HG03196 (cell line): ENCODE measurements at regions not wholly inside any gene's neighbourhood (a gene's known extent, or its start where the extent isn't known, plus 50 kb on each side); places are given as distances from the start of the nearest gene placed in this dataset.
A peak's percentile ranks its signal among the peaks of the same experiment; 100 is the strongest.

Experiments used
- ATAC-seq: cut with Tn5 transposase; IDR thresholded peaks from one replicate; pipeline ENCODE4 v1.9.1; 2021; ENCODE audit not compliant: unreplicated experiment

DNA sequence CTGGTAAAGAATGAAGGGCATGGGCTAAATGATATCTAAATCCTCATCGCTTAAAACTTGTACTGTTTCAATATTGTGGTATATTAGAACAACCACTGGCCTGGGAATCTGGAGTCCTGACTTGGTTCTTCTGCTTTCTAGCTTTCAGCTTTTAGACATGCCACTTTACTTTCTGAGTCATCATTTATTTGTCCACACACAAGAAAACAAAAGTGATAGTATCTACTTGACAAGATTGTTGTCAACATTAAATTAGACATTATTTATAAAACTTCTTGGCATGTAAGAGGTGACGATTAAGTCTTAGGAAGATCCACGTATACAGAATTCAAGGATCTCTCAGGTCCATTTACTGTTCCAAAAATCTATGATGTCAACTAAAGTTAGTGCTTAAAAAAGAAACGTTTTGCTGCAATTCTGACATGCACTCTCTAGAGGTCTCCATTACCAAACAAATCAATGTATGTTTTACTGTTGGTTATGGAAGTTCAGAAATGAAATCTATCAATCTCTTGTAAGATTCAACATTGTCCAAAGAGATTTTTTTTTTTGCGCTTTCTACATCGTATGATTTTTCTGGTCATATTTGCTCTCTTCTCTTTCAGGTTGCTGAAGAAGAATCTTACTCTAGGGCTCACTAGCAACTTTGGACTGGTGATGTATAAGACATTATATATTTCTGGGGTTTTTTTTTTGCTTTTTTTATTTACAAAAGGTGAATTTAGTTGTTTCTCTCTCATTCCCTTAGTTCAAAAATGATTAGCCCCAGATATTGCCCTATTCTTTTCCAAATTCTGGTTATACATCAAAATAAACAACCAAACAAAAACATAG is 53.6 kb upstream of the DYNC1I1 start:
- no peak for ATAC-seq

- ATAC-seq, result no peak
Observed at GRCh38 chr7:95716357-95717122, 55.8 kb upstream of the DYNC1I1 start.

DNA sequence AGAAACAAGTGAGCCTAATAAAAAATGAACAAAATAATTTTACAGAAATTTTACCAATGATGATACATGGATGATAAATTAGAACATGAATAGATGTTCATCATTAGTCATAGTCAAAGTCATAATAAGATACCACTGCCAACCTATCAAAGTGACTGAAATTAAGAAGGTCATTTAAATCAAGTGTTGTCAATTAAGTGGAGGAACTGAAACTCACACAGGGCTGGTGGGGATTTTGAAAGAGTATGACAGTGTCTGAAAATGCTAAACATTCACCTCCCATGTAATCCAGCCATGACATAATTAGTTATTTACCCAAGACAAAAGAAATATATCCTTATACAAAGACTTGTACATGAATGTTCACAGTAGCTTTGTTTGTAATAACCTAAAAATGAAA is 57.1 kb upstream of the DYNC1I1 start:
- no peak for ATAC-seq

- no peak for ATAC-seq
Observed at GRCh38 chr7:95710711-95711110, 61.6 kb upstream of the DYNC1I1 start.

GRCh38 chr7:95700917-95701316 is 71.4 kb upstream of the DYNC1I1 start:
- no peak for ATAC-seq

DNA sequence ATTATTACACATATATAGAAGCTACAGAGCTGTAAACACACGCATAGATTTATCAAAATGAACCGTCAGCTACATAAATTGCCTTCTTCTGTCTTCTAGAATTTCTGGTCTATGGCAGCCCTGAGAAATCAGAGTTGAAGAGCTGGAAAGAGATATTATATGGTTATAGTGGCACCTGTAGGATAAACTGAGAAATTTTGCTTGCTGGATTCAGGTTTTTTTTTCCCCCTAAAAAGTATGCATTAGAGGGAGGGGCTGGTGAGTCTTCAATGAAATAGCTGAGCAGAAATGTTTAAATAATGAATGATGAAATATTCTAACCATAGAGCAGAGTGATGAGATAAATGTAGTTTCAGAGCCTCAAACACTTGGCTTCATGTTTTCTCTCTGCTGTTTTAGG is 78.0 kb upstream of the DYNC1I1 start:
- ATAC-seq, result no peak

DNA sequence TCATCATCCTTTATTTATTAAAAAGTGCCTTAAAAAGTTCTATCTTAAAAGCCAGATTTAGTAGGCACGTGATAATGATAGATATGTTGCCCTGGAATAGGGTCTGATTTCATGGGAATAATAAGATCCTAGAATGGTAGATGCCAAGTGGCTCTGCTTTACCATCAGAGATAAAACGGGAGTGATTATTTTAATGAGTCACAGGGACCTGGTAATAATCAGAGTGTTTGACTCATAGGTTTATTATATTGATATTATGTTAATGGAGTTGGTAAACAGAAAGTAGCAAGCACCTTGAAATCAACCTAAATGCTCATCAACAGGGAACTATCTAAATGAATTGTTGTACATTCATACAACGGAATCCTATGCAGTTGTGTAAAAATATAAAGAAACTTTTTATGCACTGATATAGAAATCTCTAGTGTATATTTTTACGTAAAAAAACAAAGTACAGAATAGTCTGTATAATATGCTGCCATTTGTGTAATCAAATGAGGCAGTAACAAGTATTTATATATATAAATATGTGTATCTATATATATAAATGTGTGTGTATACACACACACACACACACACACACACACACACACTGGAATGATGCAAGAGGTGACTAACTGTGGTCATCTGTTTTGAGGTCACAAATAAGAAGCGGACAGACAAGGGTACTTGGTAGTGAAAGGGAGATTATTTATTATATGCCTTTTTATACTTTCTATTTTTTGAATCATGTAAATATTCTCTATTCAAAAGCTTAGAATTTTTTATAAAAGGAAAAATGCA is 78.6 kb upstream of the DYNC1I1 start:
- ATAC-seq, result no peak

- ATAC-seq, result no peak
Observed at GRCh38 chr7:95691464-95691863, 80.9 kb upstream of the DYNC1I1 start.

- ATAC-seq, result peak; percentile 77
Observed at GRCh38 chr7:95690367-95690947, 81.9 kb upstream of the DYNC1I1 start.

DNA sequence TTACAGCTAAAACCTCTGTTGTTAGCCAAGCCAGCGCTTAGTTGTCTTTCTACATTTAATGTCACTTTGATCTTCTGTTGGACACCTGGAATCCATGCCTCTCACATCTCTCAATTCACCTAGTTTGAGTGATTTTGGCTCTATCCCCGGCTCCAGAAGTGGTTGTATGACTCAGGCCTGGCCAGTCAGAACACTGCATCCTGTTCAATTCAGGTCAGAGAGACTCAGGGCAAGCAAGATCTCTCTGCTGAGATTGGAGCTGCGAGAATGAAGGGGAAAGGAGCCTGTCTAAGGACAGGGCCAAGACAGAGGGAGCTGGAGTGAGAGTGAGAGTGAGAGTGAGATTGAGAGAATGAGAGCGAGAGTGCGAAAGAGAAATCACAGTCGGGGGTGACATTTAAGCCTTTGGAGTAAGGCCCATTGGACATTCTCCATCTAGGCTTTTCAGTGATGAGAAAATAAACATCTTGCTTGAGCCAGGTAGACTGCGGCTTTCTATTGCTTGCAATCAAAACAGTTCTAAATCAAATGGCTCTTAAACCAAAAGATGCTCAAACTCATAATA is 83.3 kb upstream of the DYNC1I1 start:
- ATAC-seq, result no peak

GRCh38 chr7:95687759-95688343 is 84.5 kb upstream of the DYNC1I1 start:
- ATAC-seq, result no peak

DNA sequence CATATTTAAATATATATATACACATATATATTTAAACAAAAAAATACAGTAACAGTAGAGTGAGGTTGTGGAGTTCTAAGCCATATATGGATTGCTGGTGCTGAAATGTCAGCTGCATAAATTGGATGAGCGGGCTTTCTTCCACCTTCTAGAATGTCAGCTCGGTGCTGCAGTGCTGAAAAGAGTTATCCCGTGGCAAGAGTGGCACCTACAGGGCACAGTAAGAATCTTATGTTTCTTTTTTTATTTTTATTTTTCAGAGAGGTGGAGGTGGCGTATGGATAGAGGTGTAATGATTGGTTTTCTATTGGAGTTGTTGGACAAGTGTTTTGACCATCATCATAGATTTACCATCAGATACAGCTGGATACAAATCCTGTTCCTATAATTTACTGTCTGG is 86.2 kb upstream of the DYNC1I1 start:
- ATAC-seq, result no peak

- no peak for ATAC-seq
Observed at GRCh38 chr7:95684505-95684904, 87.8 kb upstream of the DYNC1I1 start.

DNA sequence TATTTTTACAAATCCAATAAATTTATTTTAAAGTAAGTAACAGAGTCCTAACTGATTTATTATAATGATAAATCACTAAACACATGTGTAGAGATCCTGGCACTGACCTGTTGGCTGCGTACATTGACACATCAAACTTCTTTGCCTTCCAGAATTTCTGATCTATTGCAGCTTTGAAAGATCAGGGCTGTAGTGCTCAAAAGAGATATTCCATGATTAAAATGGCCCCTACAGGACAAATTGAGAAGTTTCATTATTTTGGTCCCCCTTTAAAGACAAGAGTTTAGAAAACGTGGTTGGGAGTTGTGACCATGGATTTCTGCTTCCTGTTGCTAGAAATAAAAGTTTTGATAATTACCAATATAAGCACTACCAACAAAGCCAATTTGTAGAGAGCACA is 87.7 kb upstream of the PDK4 start:
- ATAC-seq, result no peak

- no peak for ATAC-seq
Observed at GRCh38 chr7:95682913-95683312, 86.6 kb upstream of the PDK4 start.

DNA sequence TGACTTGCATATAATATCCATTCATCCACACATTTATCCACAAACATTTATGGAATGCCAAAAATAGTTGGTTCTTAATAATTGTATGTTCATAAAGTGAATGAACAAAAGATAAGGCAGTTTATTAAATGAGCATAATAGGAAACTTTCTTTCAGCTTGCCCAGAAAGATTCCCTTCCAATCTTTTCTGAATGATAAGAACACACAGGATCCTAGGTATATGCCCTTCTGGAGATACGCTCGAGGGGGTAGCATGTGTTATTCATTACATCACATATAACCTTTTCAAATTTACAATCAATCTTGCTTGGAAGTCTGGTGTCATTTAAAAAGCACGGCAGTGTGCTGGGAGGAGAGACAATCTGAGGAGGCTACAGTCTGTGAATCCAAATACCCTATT is 80.4 kb upstream of the PDK4 start:
- ATAC-seq, result no peak

GRCh38 chr7:95675632-95676031 is 79.3 kb upstream of the PDK4 start:
- ATAC-seq, result no peak

DNA sequence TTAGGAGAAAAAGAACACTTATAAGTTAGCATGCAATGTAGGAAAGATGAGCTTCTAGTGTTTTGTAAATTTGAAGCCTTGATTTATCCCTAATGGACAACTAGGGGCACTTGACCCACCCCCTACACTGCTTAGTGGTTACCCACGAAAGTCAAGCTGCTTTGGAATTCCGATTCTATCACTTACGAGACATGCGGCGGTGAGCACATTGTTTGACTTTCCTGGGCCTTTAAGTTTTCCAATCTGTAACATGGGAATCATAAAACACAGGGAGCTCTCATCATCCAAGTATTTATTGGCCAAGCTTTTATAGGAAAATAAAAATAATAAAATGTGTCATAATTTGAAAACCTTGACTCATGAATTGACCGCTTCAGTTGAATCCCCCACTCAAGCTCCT is 78.7 kb upstream of the PDK4 start:
- no peak for ATAC-seq

GRCh38 chr7:95674101-95674500 is 77.8 kb upstream of the PDK4 start:
- ATAC-seq, result no peak

DNA sequence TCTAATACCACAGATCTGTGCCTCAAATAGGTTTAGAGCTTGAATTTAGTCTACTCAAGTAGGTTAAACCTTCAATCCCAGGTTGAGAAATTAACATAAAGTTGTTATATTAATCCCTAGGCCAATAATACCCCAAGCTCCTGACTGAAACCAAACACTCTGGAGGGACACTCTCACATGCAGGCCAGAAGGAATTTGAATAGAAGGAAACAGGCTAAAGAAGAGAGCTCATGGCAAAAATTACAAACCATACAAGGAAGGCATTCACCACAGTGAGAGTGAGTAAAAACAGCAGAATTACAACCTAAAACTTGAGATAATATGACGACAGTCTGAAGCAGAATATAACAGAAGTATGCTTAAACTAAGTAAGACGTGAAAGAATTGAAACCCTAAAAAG is 76.1 kb upstream of the PDK4 start:
- ATAC-seq, result no peak

DNA sequence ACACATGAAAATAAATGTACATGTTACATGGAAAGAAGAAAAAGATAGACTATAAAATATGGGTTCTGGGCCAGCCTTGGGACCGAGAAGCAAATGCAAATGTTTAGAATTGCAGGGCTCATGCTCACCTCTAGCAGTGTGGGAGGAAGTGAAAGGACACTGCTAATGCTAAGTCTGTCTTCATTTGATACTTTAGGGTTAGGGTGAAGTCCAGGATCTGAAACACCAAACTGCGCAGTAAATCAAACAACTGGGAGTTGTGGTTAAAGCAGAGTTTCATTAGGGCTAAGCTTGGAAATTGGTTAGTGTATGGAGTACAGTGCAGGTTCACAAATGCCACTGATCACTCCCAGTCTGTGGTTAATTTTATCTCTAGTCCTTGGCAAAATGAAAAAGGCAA is 73.2 kb upstream of the PDK4 start:
- ATAC-seq, result no peak
